Astrocyte (in vitro differentiated cells and primary cell): ENCODE measurements at regions not wholly inside any gene's neighbourhood (a gene's known extent, or its start where the extent isn't known, plus 50 kb on each side); places are given as distances from the start of the nearest gene placed in this dataset.

Experiments
- DNase-seq: peaks from one replicate; pipeline ENCODE4 v3.0.0-alpha.2; 2010; ENCODE audit warnings: low read depth
- FAIRE-seq: peaks from 2 replicates; lab custom pipeline; 2011; peaks lifted over from hg19 to GRCh38; lab: Jason Lieb, UNC
- H2AFZ ChIP-seq: 2 replicates; pipeline ENCODE4 v1.6.0; 2012; ENCODE audit warnings: low read depth, low read length, inconsistent platforms
- H3K27ac ChIP-seq: 2 replicates; pipeline ENCODE4 v1.5.1; 2011; ENCODE audit warnings: low read depth, low read length, inconsistent platforms
- H3K27me3 ChIP-seq: 2 replicates; pipeline ENCODE4 v1.6.0; 2011; ENCODE audit warnings: low read length, inconsistent platforms; ENCODE audit not compliant: insufficient read depth
- H3K36me3 ChIP-seq: 2 replicates; pipeline ENCODE4 v1.5.1; 2011; ENCODE audit warnings: low read length, inconsistent platforms; ENCODE audit not compliant: insufficient read depth
- H3K4me1 ChIP-seq: 2 replicates; pipeline ENCODE4 v1.5.1; 2011; ENCODE audit warnings: low read length, inconsistent platforms; ENCODE audit not compliant: insufficient read depth
- H3K4me2 ChIP-seq: 2 replicates; pipeline ENCODE4 v1.6.0; 2012; ENCODE audit warnings: low read length, inconsistent platforms
- H3K4me3 ChIP-seq: 2 replicates; pipeline ENCODE4 v1.5.1; 2011; ENCODE audit warnings: low read depth, mild to moderate bottlenecking, low read length, inconsistent platforms; ENCODE audit not compliant: insufficient read depth
- H3K79me2 ChIP-seq: 2 replicates; pipeline ENCODE4 v1.6.0; 2012; ENCODE audit warnings: mild to moderate bottlenecking, low read length, inconsistent platforms; ENCODE audit not compliant: insufficient read depth
- H3K9ac ChIP-seq: 2 replicates; pipeline ENCODE4 v1.6.0; 2012; ENCODE audit warnings: mild to moderate bottlenecking, low read length, inconsistent platforms
- H3K9me3 ChIP-seq: 2 replicates; pipeline ENCODE4 v1.5.1; 2012; ENCODE audit warnings: low read depth, mild to moderate bottlenecking, low read length, inconsistent platforms; ENCODE audit not compliant: insufficient read depth
- H4K20me1 ChIP-seq: 2 replicates; pipeline ENCODE4 v1.6.0; 2012; ENCODE audit warnings: low read length, inconsistent platforms; ENCODE audit not compliant: insufficient read depth
- H3K27ac Mint-ChIP-seq: one replicate; pipeline ENCODE4 v1.8.0; 2021; ENCODE audit warnings: mild to moderate bottlenecking, mixed read lengths; ENCODE audit not compliant: unreplicated experiment
- H3K27me3 Mint-ChIP-seq: one replicate; pipeline ENCODE4 v1.8.0; 2021; ENCODE audit warnings: low read depth, mixed read lengths; ENCODE audit not compliant: unreplicated experiment
- H3K36me3 Mint-ChIP-seq: one replicate; pipeline ENCODE4 v1.8.0; 2021; ENCODE audit warnings: low read depth, mixed read lengths; ENCODE audit not compliant: unreplicated experiment
- H3K4me1 Mint-ChIP-seq: one replicate; pipeline ENCODE4 v1.8.0; 2021; ENCODE audit warnings: low read depth, mixed read lengths; ENCODE audit not compliant: unreplicated experiment
- H3K4me3 Mint-ChIP-seq: one replicate; pipeline ENCODE4 v1.8.0; 2021; ENCODE audit warnings: mild to moderate bottlenecking, moderate library complexity, mixed read lengths; ENCODE audit not compliant: unreplicated experiment
- H3K9me3 Mint-ChIP-seq: one replicate; pipeline ENCODE4 v1.8.0; 2021; ENCODE audit warnings: mild to moderate bottlenecking, mixed read lengths; ENCODE audit not compliant: unreplicated experiment
- CTCF ChIP-seq: IDR thresholded peaks from 2 replicates; pipeline ENCODE4 v1.5.1; 2011; ENCODE audit warnings: low read depth, mild to moderate bottlenecking, inconsistent platforms, low read length, moderate library complexity; ENCODE audit not compliant: insufficient read depth
- EZH2 ChIP-seq: IDR thresholded peaks from 2 replicates; pipeline ENCODE4 v1.6.1; 2012; ENCODE audit warnings: mild to moderate bottlenecking, low read length, inconsistent platforms; ENCODE audit not compliant: insufficient read depth

- Mint-ChIP-seq H3K27me3 (peaks cover 25% of the 10 kb centered on the region), H3K9me3 (peaks cover 10% of the 10 kb centered on the region), H3K4me1 (no peaks in the 10 kb centered on the region), H3K27ac (no peak overlapping the region), H3K4me3 (no peak overlapping the region), H3K36me3 (no peaks in the 10 kb centered on the region)
- no peak overlapping the region for H3K9ac ChIP-seq
- H3K27me3 ChIP-seq: no peaks in the 10 kb centered on the region
- no peak overlapping the region for H3K4me2 ChIP-seq
- H4K20me1 ChIP-seq: no peaks in the 10 kb centered on the region
- no peaks in the 10 kb centered on the region for H3K79me2 ChIP-seq
- H3K4me1 ChIP-seq: no peaks in the 10 kb centered on the region
- H3K9me3 ChIP-seq: peaks cover 15% of the 10 kb centered on the region
- no peaks in the 10 kb centered on the region for H3K36me3 ChIP-seq
- DNase-seq (no peak), FAIRE-seq (no peak)
- H2AFZ ChIP-seq: no peak overlapping the region
- TF ChIP-seq CTCF: no peak
- no peak for TF ChIP-seq EZH2
- no peak overlapping the region for H3K4me3 ChIP-seq
- no peak overlapping the region for H3K27ac ChIP-seq
Observed at GRCh38 chr22:49183826-49184216, 643.9 kb downstream of the BRD1 start.

GRCh38 chr22:49183208-49183825 lies 644.4 kb downstream of the BRD1 start:
- Mint-ChIP-seq H3K27me3 (peaks cover 25% of the 10 kb centered on the region), H3K4me1 (no peaks in the 10 kb centered on the region), H3K36me3 (no peaks in the 10 kb centered on the region), H3K4me3 (no peak overlapping the region), H3K9me3 (peaks cover 6% of the 10 kb centered on the region), H3K27ac (no peak overlapping the region)
- TF ChIP-seq CTCF: no peak
- no peak for TF ChIP-seq EZH2
- no peaks in the 10 kb centered on the region for H4K20me1 ChIP-seq
- no peaks in the 10 kb centered on the region for H3K79me2 ChIP-seq
- H3K27ac ChIP-seq: no peak overlapping the region
- peaks cover 11% of the 10 kb centered on the region for H3K9me3 ChIP-seq
- no peak overlapping the region for H3K4me2 ChIP-seq
- no peak for DNase-seq
- H3K9ac ChIP-seq: no peak overlapping the region
- H2AFZ ChIP-seq: no peak overlapping the region
- no peaks in the 10 kb centered on the region for H3K36me3 ChIP-seq
- H3K4me1 ChIP-seq: no peaks in the 10 kb centered on the region
- FAIRE-seq: no peak
- H3K4me3 ChIP-seq: no peak overlapping the region
- H3K27me3 ChIP-seq: no peaks in the 10 kb centered on the region

GRCh38 chr22:49182416-49182815 lies 645.3 kb downstream of the BRD1 start:
- Histone ChIP-seq H3K27ac (no peak overlapping the region), H3K9me3 (peaks cover 8% of the 10 kb centered on the region), H3K79me2 (no peaks in the 10 kb centered on the region), H4K20me1 (no peaks in the 10 kb centered on the region), H3K9ac (no peak overlapping the region), H3K4me3 (no peak overlapping the region), H3K4me1 (no peaks in the 10 kb centered on the region), H3K27me3 (no peaks in the 10 kb centered on the region), H3K36me3 (no peaks in the 10 kb centered on the region), H2AFZ (no peak overlapping the region), H3K4me2 (no peak overlapping the region)
- H3K36me3 Mint-ChIP-seq: no peaks in the 10 kb centered on the region
- no peak overlapping the region for H3K27ac Mint-ChIP-seq
- TF ChIP-seq CTCF (no peak), EZH2 (no peak)
- H3K4me3 Mint-ChIP-seq: no peak overlapping the region
- no peaks in the 10 kb centered on the region for H3K4me1 Mint-ChIP-seq
- H3K27me3 Mint-ChIP-seq: peaks cover 25% of the 10 kb centered on the region
- DNase-seq: no peak
- FAIRE-seq: no peak
- H3K9me3 Mint-ChIP-seq: no peaks in the 10 kb centered on the region
